Spleen (tissue), 7 donors: ENCODE measurements at regions not wholly inside any gene's neighbourhood (a gene's known extent, or its start where the extent isn't known, plus 50 kb on each side); places are given as distances from the start of the nearest gene placed in this dataset.

Source experiments
- CTCF ChIP-seq, 11 experiments: fragments of 200-600 bp in 7 of 11; fragments of 450-650 bp in 4 of 11; sonication (generic) in 4 of 11; IDR thresholded peaks in 8 of 11; conservative IDR thresholded peaks in 3 of 11; 1 replicate in 7 of 11; 2 replicates in 4 of 11; pipeline versions ENCODE4 v1.4.0 to v1.8.0; 2016 to 2021; ENCODE audit warnings: antibody characterized with exemption in 11 of 11, inconsistent platforms in 4 of 11, mild to moderate bottlenecking in 1 of 11
- POLR2A ChIP-seq, 3 donors: fragments of 450-650 bp; IDR thresholded peaks; one replicate each; pipeline ENCODE4 v1.5.1; 2017; ENCODE audit warnings: antibody characterized with exemption in 3 of 3, mild to moderate bottlenecking in 1 of 3
- POLR2AphosphoS5 ChIP-seq, 3 donors: sonication (generic); formaldehyde crosslinking; IDR thresholded peaks; one replicate each; pipeline ENCODE4 v1.5.1; 2017; ENCODE audit warnings: antibody characterized with exemption in 3 of 3
- donor health status: DM: no; HTN: no; CAD: no; lungs with moderate emphysema.
- donor health status: DM: no; HTN: no; CAD: no.
- donor health status: DM: no; HTN: no; CAD: no.

GRCh38 chr10:29689001-29689400 lies 54.2 kb upstream of the SVIL start:
- TF ChIP-seq CTCF (IDR thresholded peaks at IDR 0.05 in 8 of 11, conservative IDR thresholded peaks at IDR 0.05 in 3 of 11), result no peak
- TF ChIP-seq POLR2A (IDR thresholded peaks at IDR 0.05), result no peak
- no peak for TF ChIP-seq POLR2AphosphoS5 (IDR thresholded peaks at IDR 0.05)
